SHP77 (cell line): ENCODE measurements at regions not wholly inside any gene's neighbourhood (a gene's known extent, or its start where the extent isn't known, plus 50 kb on each side); places are given as distances from the start of the nearest gene placed in this dataset.
A peak's percentile ranks its signal among the peaks of the same experiment; 100 is the strongest.

Experiments
- DNase-seq, 2 experiments: peaks; one replicate each; lab custom pipeline; 2025; lab: John Stamatoyannopoulos, UW

DNA sequence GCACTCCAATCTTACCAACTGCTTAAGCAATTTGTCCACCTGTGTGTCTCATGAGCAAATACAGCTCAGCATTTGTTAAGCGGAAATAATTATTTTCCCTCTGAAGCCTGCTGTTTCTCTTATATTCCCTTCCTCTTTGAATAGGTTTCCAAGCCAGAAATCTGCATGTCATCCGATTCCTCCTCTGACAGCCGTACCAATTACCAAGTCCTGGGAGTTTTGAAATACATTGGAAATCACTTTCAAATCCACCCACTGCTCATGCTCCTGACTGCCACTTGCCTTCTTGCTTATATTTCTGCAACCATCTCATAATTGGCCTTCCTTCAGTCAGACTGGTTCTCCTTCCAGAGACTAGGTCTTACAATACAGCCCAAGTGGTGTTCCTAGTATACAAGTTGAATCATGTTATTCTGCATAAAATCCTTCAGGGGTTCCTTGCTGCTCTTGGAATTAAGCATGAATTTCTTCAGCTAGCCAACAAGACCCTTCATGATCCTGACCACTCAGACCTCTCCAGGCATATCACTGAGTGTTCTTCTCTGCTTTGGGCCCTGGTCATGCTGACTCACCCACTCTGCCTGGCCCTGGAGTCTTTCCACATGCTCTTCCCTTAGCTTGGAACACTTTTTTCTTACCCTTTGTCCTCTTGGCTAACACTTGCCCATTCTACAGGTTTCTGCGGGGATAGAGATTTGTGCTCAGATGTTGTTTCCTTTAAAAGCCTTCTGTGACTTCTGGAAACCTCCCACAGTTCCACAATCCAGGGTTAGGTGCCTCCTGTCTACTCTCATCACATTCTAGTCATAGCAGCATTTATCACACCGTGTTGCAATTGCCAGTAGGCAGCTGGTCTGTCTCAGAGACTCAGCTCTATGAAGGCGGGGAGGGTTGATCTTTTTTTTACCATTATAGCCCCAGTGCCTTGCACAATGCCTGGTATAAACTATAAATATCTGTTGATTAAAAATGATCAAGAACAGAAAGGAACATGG lies 157.6 kb downstream of the ARL6IP6 start:
- DNase-seq = no peak

DNA sequence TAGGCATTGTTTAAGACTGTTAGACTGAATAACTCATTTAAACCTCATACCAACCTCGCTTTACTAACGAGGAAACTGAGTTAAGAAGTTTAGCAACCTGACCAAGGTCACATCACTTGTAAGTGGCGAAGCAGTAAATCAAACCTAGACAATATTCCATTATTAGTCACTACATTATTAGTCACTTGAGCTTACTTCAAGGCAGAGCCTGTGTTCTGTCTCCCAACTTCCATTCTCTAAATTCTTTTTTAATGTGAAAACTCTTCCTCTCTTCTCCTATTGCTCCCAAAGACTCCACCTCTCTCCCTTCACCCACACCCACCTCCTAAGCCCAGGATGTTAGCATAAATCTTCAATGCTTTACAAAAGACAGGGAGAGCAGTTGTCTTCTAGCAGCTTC lies 156.5 kb downstream of the ARL6IP6 start:
- DNase-seq = no peak

DNA sequence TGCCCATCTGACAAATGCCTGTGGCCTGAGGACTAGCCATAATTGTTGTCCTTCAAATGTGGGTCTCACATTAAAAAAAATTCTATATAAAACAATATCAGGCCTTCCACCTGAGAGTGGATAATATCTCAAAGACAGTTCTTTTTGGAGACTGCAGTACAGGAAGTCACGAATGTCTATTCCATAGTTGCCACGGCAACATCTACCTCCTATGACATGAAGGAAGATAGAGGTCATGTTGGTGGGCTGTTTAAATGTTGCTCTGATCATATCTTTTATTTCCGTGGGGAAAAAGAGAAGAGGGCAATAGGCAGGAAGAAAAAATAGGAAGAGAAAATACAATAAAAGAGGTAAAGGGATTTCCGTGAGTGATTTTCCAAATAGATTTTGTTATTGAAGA lies 151.8 kb downstream of the ARL6IP6 start:
- DNase-seq = no peak

DNA sequence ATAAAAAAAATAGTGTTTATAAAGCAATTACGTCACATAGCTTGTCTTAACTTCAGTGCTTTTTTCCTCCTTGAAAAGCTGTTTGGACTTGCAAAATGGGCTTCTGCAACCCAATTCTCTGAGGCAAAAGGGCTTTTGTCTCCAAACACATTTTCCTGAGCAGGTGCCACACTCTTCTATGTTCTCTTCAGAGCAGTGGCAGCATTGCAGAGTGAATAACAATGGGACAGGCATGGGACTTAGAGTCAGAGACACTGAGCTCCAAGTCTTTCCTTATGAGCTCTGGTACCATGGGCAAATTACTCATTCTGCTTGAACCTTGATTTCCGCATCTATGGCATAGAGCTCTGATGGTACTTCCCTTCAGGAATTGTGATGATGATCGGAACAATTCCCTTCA lies 149.0 kb downstream of the ARL6IP6 start:
- no peak for DNase-seq

DNA sequence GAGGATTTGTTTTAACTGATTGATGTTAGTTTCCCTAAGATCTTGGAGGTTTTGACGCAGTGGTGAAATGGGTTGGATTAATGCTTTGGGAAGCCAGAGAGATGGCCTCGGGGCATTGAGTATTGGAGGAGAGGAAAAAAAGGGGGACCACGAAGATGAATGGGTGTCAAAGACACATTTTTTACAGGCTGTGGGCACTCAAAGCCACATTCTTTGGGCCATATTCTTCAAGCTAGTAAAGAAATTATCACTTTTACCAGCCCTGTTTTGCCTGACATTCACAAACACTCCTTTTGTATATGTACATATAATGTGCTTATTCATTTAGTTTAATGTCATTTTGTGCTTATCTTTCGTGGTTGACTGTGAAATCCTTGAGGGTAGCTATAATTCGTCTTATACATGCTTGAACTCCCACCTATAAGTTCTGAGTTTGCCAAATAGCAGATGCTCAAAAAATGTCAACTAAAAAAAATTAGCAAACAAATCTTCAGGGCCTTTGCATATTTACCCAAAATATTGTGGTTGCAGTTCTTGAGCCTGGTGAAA lies 146.3 kb downstream of the ARL6IP6 start:
- DNase-seq = no peak

DNA sequence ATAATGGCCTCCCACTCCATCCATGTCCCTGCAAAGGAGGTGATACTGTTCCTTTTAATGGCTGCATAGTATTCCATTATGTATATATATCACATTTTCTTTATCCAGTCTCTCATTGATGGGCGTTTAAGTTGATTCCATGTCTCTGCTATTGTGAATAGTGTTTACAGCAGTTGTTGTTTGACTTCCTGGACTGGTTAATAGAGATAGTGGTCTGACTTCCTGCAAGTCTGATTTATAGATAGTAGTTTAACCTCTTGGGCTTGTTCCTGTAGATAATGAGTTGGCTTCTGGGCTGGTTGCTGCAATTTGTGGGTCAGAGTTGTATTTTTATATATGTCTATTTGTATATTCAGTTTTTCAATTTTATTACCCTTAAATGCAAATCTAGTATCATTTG lies 145.4 kb downstream of the ARL6IP6 start:
- DNase-seq = no peak

DNA sequence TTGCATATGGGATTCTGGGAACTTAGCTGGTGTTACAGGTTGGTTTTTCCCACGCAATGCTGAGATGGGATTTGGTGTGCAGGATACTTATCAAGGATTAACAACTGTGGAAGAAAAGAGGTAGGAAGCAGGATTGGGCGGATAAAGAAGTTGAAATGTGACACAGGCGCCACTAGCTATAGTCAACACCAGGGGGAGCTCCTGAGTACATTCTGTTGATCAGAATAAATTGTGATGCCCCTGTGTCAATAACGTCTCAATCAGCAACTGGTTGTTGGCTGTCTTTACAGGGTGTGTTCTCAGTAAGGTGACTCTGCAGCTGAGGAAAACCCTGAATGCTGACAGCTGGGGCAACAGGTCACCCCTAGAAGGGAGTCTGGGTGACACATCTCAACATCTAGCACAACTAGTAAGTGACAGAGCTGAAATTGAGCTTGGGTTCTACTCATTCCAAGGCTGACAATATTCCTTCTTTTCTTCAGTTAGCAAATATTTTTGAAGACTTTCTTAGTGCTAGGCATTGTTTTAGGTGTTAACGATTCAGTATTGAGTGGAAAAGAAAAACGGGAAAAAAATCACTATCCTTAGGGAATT lies 143.0 kb downstream of the ARL6IP6 start:
- no peak for DNase-seq

DNA sequence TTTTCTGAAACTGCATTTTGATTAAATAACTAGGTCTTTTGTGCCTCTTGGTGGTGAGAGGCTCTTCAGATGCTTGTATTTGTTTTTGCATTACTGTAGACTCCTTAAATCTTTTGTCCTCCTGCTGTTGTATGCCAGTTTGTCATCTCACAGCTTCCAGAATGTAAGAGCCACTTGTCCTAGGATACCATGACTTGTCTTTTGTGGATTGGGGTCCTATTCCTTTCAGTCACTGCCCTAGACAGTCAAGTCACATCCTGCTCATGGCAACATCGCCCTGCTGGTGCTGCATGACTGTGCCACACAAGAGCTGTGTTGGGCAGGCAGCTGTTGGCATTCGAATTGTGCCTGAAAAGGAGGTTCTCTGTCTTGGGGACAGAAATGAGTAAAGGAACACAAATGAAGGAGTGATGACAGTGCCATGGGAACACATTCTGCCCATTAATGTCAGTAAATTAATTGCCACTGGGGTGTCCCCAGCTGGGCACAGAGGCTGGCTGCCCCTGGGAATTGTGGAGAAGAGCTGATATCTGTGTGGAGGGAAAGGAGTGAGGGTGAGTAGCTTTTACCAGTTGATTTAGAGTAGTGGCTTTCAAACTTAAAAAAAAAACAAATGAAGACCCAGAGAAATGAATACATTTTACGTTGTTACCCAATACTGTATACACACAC lies 140.3 kb downstream of the ARL6IP6 start:
- no peak for DNase-seq

DNA sequence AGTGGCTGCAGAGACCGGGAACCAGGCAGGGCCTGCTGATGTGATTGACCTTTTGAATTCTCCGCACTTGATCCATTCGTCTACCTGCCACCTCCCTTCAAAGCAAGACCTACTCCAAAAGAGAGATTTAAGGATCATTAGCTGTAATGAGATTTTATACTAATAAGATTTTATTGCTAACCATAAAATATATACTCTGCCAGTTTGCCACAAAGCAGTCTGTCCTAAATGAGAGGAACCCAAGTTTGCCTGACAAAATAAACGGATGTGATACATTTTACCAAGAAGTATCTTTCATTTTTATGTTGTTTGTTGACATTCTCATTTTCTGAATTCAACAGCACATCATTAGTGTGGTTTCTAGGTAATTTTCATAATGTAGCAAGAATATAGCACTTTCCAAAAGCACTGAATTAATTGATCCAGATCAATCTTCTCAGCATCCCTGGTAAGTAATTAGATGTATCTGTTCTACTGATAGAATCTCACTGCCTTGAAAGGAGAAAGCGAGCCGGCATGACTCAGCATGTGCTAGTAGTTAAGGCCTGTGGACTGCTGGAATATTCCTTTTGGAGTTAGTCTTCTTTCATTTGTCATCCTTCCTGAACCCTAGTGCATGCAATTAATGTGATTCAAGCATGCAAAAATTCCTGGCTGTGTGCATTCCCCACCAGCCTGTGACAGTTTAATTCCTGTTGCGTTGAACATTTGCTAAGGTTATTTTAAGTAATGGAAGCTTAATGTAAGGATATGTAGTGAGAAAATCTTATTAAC lies 128.5 kb downstream of the ARL6IP6 start:
- no peak for DNase-seq

DNA sequence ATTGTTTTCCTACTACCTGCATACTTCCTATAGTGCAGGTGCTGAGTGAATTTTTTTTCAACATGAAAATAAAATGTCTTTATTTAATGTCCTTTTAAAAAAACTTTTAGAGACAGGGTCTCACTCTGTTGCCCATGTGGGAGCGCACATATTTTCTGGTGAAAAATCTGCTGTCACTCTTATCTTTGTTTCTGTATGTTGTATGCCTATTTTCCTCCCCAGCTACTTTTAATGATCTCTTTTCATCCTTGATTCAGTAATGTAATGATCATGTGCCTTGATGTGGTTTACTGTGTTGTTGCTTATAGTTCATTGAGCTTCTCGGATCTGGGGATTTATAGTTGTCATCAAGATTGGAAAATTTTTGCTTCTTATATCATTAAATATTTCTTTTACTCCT lies 117.3 kb downstream of the ARL6IP6 start:
- DNase-seq = no peak

DNA sequence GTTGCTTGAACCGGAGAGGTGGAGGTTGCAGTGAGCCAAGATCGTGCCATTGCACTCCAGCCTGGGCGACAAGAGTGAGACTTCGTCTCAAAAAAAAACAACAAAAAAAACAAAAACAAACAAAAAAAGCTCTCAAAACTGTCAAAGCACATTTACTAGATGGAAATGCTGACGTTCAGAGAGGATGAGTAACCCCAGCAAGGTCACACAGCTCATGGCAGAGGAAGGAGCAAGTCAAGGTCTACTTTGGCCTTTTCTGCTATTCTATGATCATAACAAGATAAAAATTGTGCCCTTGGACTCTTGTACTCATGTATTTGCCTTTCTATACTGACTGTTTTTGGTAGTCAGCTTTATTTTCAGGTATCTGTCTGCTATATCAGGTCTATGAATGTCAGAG lies 109.5 kb downstream of the ARL6IP6 start:
- no peak for DNase-seq

DNA sequence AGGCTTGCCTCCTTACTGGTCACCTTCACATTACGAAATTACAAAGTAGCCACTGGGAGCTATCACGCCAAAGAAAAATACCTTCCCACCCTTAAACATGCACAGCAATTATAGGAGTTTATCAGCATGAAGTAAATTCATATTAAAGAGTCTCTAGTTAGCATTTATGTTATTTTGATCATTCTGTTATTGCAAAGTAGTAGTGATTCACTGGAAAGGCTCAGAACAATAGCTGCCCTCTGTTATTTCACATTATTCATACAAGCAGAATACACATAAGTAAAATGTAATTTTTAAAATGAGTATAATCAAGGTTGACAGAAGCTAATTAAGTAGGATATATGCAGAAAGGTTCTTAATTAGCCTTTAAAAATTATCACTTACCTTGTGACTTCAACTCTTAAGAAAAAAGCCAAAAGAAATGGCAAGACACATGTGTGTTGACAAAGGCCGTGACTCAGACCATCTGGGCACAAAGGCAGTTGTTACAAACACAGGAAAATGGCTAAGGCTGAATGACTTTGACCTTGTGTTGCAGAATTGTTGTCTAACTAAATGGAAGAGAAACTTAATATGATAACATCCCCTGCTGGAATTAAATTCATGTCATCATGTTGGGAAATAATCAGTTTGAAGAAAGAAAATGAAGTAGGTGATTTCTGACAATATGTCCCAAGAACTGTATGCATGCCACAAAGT lies 108.3 kb downstream of the ARL6IP6 start:
- no peak for DNase-seq

DNA sequence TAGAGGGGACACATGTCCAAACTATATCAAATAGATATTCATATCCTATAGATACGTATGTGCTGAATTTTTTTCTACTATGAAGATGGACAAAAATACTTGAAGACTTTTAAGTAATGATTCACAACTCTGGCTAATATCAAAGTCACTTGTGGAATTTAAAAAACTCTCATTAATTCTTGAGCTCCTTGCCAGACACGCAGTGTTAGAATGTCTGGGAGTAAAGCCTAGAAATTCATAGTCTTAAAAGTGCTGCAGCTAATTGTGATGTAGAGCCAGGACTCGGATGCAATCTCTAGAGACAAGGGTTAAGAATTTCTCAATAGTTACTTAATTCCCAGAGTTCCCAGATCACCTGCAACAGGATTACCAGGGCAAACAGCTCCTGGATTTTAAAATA lies 107.4 kb downstream of the ARL6IP6 start:
- DNase-seq = no peak

DNA sequence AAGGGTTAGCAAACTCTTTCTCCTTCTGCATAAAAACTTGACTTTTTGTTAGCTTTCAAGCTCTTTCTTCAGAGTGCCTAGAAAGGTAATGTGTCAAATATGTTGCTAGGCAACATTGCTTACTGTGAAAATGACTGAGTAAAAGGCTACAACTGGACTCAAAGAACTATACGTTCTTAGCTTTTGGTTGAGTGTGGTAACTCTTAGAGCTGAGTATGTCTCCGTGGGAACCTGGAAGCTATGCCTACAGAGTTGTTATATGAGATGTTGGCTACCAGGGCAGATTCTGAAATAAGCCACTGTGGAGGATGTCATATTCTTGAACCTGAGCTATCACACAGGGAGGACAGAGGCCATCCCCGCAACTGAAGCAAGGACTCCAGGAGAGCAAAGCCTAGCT lies 105.5 kb downstream of the ARL6IP6 start:
- no peak for DNase-seq

DNA sequence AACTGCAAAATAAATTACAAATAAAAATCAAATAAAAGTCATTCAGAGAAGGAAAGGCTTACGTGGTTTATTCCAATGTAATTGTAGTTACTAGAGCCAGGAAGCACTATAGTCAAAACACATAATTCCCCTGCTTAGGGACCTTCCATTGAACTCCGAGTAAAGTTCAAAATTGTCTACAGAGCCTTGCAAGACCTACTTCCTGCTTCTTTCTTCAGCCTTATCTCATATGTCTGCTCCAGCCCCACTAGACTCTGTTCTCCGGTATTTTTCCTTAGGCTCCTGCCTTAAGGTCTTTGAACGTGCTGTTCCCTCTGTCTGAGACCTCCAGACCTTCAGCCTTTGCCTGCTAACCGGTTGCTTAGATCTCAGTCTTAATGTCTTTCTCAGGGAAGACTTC lies 104.3 kb downstream of the ARL6IP6 start:
- no peak for DNase-seq

DNA sequence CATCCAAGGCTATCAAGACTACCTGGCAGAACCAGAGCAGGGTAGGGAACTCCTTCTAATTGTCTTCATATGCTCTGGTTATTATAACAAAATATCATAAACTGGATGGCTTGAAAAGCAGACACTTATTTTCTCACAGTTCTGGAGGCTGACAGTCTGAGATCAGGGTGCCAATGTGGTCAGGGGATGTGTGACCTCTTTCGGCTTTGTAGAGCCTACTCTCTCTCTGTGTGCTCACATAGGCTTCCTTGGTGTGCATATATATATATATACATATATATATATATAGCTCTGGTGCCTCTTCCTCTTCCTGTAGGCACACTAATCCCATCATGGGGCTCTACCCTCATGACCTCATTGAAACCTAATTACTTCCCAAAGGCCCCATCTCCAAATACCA lies 101.6 kb downstream of the ARL6IP6 start:
- DNase-seq = no peak

DNA sequence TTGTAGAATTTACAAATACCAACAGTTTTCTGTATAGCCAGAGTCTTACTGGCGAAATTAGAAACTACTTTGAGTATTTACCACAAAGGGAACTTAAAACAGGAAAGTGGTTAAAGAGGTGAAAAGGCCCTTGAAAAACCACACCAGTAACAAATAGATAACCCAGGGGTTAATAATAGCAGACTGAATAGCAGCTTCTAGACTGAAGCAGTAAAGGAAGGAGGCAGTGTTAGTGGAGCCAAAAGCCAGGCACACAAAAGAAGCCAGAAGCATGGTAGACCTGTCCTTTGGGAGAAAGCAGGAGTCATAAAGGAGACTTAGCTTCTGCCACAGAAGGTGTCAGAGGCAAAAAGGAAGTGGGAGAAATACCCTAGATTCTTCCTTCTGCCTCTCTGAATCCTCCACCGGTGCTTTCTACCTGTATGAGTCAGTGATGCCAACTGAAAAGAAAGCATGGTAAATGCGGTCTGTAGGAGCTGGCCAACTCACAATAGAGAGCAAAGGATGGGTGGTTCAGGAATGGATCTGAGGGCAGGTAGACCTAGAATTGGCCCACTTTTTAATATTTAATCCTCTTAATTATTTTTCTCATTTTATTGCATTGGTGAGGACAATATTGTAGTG lies 97.3 kb downstream of the ARL6IP6 start:
- DNase-seq = no peak

DNA sequence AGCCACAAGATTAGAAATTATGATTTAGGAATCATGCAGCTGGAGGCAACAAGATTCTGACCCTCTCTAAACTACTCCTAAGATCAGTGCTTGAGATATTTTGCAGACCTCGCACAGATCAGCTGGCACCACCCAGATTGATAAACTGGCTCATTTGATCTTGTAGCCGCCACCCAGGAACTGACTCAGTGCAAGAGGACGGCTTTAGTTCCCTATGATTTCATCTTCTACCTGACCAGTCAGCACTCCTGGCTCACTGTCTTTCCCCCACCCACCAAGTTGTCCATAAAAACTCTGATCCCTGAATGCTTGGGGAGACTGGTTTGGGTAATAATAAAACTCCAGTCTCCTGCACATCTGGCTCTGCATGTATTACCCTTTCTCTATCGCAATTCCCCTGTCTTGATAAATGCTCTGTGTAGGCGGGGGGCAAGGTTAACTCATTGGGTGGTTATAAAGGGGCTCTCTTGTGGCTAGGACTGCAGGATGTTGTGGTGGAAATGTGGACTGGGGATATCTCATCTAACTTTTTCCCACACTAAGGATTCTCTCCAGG lies 96.1 kb downstream of the ARL6IP6 start:
- DNase-seq = no peak

DNA sequence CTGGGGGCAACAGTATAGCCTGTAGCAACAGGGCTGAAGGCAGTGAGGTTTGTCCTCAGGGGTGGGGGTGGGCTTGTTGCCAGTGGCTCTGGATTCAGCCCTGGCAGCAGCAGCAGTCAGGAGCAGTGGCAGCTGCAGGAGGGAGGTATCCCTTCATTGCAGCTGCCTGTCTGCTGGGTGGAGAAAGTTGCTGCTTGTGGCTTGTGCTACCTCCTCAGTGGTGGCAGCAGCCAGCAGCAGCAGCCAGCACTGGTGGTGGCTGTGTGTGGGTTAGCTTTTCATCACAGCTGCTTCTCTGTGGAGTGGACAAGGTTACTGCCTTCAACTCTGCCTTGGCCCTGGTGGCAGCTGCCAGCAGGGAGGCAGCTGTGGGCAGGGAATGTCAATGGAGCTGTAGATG lies 94.9 kb downstream of the ARL6IP6 start:
- peak; percentile 6 to 11 for DNase-seq
